GM23338 (cell line): ENCODE measurements at regions not wholly inside any gene's neighbourhood (a gene's known extent, or its start where the extent isn't known, plus 50 kb on each side); places are given as distances from the start of the nearest gene placed in this dataset.

Experiments
- ATAC-seq: fragments of 200-7000 bp; cut with Tn5 transposase; 3 replicates; pipeline ENCODE4 v1.9.1; 2020
- DNase-seq: peaks from one replicate; pipeline ENCODE4 v3.0.0-alpha.2; 2015; ENCODE audit warnings: low spot score
- H2AFZ ChIP-seq: fragments of 200-600 bp; sonication (generic); 2 replicates; pipeline ENCODE4 v1.8.0; 2016; ENCODE audit warnings: antibody characterized with exemption, mild to moderate bottlenecking, moderate library complexity
- H3F3A ChIP-seq: fragments of 200-600 bp; sonication (generic); replicated peaks from 2 replicates; pipeline ENCODE4 v1.8.0; 2017; ENCODE audit warnings: antibody characterized with exemption, mixed run types, low read depth
- H3K27ac ChIP-seq: fragments of 200-600 bp; sonication (generic); 2 replicates; pipeline ENCODE4 v1.6.1; 2016; ENCODE audit warnings: low read depth
- H3K27me3 ChIP-seq: fragments of 200-600 bp; sonication (generic); 2 replicates; pipeline ENCODE4 v1.8.0; 2016; ENCODE audit warnings: mild to moderate bottlenecking, mixed run types, moderate library complexity; ENCODE audit not compliant: insufficient read depth
- H3K36me3 ChIP-seq: fragments of 200-600 bp; sonication (generic); 2 replicates; pipeline ENCODE4 v1.8.0; 2016; ENCODE audit warnings: mild to moderate bottlenecking; ENCODE audit not compliant: insufficient read depth
- H3K4me1 ChIP-seq: fragments of 200-600 bp; sonication (generic); 2 replicates; pipeline ENCODE4 v1.8.0; 2016; ENCODE audit warnings: mild to moderate bottlenecking, moderate library complexity; ENCODE audit not compliant: insufficient read depth
- H3K4me2 ChIP-seq: fragments of 200-600 bp; sonication (generic); 2 replicates; pipeline ENCODE4 v1.7.1; 2017; ENCODE audit warnings: mixed run types
- H3K4me3 ChIP-seq: fragments of 200-600 bp; sonication (generic); 2 replicates; pipeline ENCODE4 v1.6.1; 2016; ENCODE audit warnings: mixed run types
- H3K79me2 ChIP-seq: fragments of 200-600 bp; sonication (generic); replicated peaks from 2 replicates; pipeline ENCODE4 v1.8.0; 2017; ENCODE audit warnings: mild to moderate bottlenecking; ENCODE audit not compliant: insufficient read depth
- H3K9me2 ChIP-seq: fragments of 200-600 bp; sonication (generic); 2 replicates; pipeline ENCODE4 v1.8.0; 2017; ENCODE audit not compliant: insufficient read depth
- H4K20me1 ChIP-seq: fragments of 200-600 bp; sonication (generic); replicated peaks from 2 replicates; pipeline ENCODE4 v1.8.0; 2017; ENCODE audit warnings: mild to moderate bottlenecking; ENCODE audit not compliant: insufficient read depth
- H3K27ac Mint-ChIP-seq: 2 replicates; pipeline ENCODE4 v1.8.0; 2020; ENCODE audit warnings: inconsistent platforms, mild to moderate bottlenecking, moderate library complexity, mixed read lengths
- H3K27me3 Mint-ChIP-seq: 3 replicates; pipeline ENCODE4 v1.8.0; 2022; ENCODE audit warnings: low read depth, mild to moderate bottlenecking, moderate library complexity, mixed read lengths, inconsistent platforms; ENCODE audit not compliant: insufficient read depth, poor library complexity
- H3K36me3 Mint-ChIP-seq: 3 replicates; pipeline ENCODE4 v1.8.0; 2021; ENCODE audit warnings: low read depth, mild to moderate bottlenecking, inconsistent platforms, moderate library complexity, mixed read lengths
- H3K4me1 Mint-ChIP-seq: 3 replicates; pipeline ENCODE4 v1.8.0; 2020; ENCODE audit warnings: mild to moderate bottlenecking, inconsistent platforms, mixed read lengths
- H3K4me3 Mint-ChIP-seq: 3 replicates; pipeline ENCODE4 v1.8.0; 2021; ENCODE audit warnings: moderate library complexity, mild to moderate bottlenecking, inconsistent platforms, mixed read lengths
- H3K9me3 Mint-ChIP-seq: 3 replicates; pipeline ENCODE4 v1.8.0; 2020; ENCODE audit warnings: moderate library complexity, mild to moderate bottlenecking, inconsistent platforms, mixed read lengths
- CREB1 ChIP-seq: fragments of 250-450 bp; sonication (Bioruptor Pico); IDR thresholded peaks from 2 replicates; pipeline ENCODE4 v1.5.0; 2020; ENCODE audit warnings: low read depth, mild to moderate bottlenecking, moderate library complexity
- EZH2 ChIP-seq: fragments of 200-600 bp; sonication (generic); IDR thresholded peaks from one replicate; pipeline ENCODE4 v1.8.0; 2017; ENCODE audit warnings: antibody characterized with exemption, mild to moderate bottlenecking, low read depth; ENCODE audit not compliant: unreplicated experiment
- EZH2phosphoT487 ChIP-seq: fragments of 200-600 bp; sonication (generic); IDR thresholded peaks from one replicate; pipeline ENCODE4 v1.8.1; 2018; ENCODE audit warnings: antibody characterized with exemption; ENCODE audit not compliant: unreplicated experiment
- JUNB ChIP-seq: IDR thresholded peaks from one replicate; pipeline ENCODE4 v1.6.1; 2016; ENCODE audit warnings: antibody characterized with exemption; ENCODE audit not compliant: unreplicated experiment
- NANOG ChIP-seq: IDR thresholded peaks from 2 replicates; pipeline ENCODE4 v1.6.1; 2016; ENCODE audit warnings: antibody characterized with exemption, borderline replicate concordance
- POLR2AphosphoS5 ChIP-seq: IDR thresholded peaks from 2 replicates; pipeline ENCODE4 v1.6.1; 2016; ENCODE audit warnings: antibody characterized with exemption, low read depth
- STAT1 ChIP-seq: IDR thresholded peaks from one replicate; pipeline ENCODE4 v1.6.1; 2016; ENCODE audit warnings: antibody characterized with exemption; ENCODE audit not compliant: unreplicated experiment
- ZNF114 ChIP-seq: fragments of 250-450 bp; sonication (Bioruptor Pico); IDR thresholded peaks from 2 replicates; pipeline ENCODE4 v1.5.0; 2020; ENCODE audit warnings: mild to moderate bottlenecking, moderate library complexity
- ZNF331 ChIP-seq: fragments of 250-450 bp; sonication (Bioruptor Pico); IDR thresholded peaks from 2 replicates; pipeline ENCODE4 v1.5.0; 2020; ENCODE audit warnings: low read depth, mild to moderate bottlenecking, moderate library complexity
- TF ChIP-seq, protein P1 (sequence below): IDR thresholded peaks from 2 replicates; pipeline ENCODE4 v1.6.1; 2016; ENCODE audit warnings: antibody characterized with exemption
- TF ChIP-seq, protein P2 (sequence below): IDR thresholded peaks from one replicate; pipeline ENCODE4 v1.6.1; 2018; ENCODE audit warnings: antibody characterized with exemption; ENCODE audit not compliant: unreplicated experiment
- TF ChIP-seq, protein P3 (sequence below), 2 experiments: fragments of 200-600 bp in 1 of 2; sonication (generic) in 1 of 2; conservative IDR thresholded peaks; 2 replicates each; pipeline versions ENCODE4 v1.5.1 to v1.6.1; 2016 to 2017; ENCODE audit warnings: antibody characterized with exemption in 2 of 2, low read depth in 2 of 2, mild to moderate bottlenecking in 2 of 2, moderate library complexity in 1 of 2
- TF ChIP-seq, protein P4 (sequence below): fragments of 250-450 bp; sonication (Bioruptor Pico); IDR thresholded peaks from 2 replicates; pipeline ENCODE4 v1.5.0; 2020; ENCODE audit warnings: mild to moderate bottlenecking, moderate library complexity

DNA sequence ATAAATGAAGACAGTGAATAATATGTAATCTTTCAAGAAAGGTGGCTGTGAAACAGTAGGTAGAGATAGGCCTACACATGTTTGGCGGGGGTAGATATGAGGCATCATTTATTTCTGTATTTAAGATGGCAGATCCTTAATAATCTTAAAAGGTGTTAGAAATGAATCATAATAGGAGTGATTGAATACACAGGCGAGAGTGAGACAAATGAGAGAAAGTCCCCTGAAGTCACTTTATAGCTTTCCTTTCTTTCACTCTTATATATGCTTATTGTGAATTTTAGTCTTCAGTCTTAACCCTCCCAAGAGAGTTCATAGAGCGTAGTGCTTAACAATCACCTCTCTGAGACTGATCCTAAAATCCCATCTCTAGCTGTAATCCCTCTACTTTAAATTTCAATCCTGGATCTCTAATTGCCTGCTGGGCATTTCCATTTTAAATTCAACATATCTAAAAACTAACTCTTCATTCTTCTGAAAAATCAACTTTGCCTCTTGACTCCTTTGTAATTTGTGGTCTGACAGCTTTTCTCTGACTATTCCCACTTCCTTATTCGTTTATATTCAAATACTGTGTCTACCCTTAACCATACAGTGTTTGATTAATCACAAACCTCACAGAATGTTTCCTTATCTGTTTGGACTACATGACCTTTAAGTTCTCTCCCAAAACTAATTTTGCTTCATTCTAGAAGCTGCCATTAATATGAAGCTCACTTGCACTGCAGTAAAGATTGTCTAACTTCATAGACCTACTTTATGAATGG is 463.7 kb upstream of the FSIP2 start:
- Mint-ChIP-seq H3K9me3 (no peaks in the 10 kb centered on the region; the same call in 1 of the 3 replicates), H3K27ac (no peak overlapping the region), H3K4me3 (no peak overlapping the region), H3K4me1 (peaks cover 8% of the 10 kb centered on the region), H3K27me3 (no peaks in the 10 kb centered on the region), H3K36me3 (no peaks in the 10 kb centered on the region)
- Histone ChIP-seq H3K27ac (no peak overlapping the region), H3K36me3 (no peaks in the 10 kb centered on the region), H3K4me2 (no peak overlapping the region), H4K20me1 (no peaks in the 10 kb centered on the region), H3K27me3 (no peaks in the 10 kb centered on the region), H3K4me1 (no peaks in the 10 kb centered on the region), H3F3A (no peaks in the 10 kb centered on the region), H2AFZ (no peak overlapping the region), H3K9me2 (no peaks in the 10 kb centered on the region), H3K4me3 (no peak overlapping the region), H3K79me2 (no peaks in the 10 kb centered on the region)
- TF ChIP-seq EZH2phosphoT487 (no peak), STAT1 (no peak), ZNF331 (no peak), NANOG (no peak), ZNF114 (no peak), JUNB (no peak), CREB1 (no peak), EZH2 (no peak), POLR2AphosphoS5 (no peak)
- TF ChIP-seq, protein P1, sequence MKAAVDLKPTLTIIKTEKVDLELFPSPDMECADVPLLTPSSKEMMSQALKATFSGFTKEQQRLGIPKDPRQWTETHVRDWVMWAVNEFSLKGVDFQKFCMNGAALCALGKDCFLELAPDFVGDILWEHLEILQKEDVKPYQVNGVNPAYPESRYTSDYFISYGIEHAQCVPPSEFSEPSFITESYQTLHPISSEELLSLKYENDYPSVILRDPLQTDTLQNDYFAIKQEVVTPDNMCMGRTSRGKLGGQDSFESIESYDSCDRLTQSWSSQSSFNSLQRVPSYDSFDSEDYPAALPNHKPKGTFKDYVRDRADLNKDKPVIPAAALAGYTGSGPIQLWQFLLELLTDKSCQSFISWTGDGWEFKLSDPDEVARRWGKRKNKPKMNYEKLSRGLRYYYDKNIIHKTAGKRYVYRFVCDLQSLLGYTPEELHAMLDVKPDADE = no peak
- TF ChIP-seq, protein P2, sequence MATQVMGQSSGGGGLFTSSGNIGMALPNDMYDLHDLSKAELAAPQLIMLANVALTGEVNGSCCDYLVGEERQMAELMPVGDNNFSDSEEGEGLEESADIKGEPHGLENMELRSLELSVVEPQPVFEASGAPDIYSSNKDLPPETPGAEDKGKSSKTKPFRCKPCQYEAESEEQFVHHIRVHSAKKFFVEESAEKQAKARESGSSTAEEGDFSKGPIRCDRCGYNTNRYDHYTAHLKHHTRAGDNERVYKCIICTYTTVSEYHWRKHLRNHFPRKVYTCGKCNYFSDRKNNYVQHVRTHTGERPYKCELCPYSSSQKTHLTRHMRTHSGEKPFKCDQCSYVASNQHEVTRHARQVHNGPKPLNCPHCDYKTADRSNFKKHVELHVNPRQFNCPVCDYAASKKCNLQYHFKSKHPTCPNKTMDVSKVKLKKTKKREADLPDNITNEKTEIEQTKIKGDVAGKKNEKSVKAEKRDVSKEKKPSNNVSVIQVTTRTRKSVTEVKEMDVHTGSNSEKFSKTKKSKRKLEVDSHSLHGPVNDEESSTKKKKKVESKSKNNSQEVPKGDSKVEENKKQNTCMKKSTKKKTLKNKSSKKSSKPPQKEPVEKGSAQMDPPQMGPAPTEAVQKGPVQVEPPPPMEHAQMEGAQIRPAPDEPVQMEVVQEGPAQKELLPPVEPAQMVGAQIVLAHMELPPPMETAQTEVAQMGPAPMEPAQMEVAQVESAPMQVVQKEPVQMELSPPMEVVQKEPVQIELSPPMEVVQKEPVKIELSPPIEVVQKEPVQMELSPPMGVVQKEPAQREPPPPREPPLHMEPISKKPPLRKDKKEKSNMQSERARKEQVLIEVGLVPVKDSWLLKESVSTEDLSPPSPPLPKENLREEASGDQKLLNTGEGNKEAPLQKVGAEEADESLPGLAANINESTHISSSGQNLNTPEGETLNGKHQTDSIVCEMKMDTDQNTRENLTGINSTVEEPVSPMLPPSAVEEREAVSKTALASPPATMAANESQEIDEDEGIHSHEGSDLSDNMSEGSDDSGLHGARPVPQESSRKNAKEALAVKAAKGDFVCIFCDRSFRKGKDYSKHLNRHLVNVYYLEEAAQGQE = no peak
- TF ChIP-seq, protein P3, sequence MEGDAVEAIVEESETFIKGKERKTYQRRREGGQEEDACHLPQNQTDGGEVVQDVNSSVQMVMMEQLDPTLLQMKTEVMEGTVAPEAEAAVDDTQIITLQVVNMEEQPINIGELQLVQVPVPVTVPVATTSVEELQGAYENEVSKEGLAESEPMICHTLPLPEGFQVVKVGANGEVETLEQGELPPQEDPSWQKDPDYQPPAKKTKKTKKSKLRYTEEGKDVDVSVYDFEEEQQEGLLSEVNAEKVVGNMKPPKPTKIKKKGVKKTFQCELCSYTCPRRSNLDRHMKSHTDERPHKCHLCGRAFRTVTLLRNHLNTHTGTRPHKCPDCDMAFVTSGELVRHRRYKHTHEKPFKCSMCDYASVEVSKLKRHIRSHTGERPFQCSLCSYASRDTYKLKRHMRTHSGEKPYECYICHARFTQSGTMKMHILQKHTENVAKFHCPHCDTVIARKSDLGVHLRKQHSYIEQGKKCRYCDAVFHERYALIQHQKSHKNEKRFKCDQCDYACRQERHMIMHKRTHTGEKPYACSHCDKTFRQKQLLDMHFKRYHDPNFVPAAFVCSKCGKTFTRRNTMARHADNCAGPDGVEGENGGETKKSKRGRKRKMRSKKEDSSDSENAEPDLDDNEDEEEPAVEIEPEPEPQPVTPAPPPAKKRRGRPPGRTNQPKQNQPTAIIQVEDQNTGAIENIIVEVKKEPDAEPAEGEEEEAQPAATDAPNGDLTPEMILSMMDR (conservative IDR thresholded peaks at IDR 0.05; ENCODE audit: low read depth in 2 of 2) = no peak
- TF ChIP-seq, protein P4, sequence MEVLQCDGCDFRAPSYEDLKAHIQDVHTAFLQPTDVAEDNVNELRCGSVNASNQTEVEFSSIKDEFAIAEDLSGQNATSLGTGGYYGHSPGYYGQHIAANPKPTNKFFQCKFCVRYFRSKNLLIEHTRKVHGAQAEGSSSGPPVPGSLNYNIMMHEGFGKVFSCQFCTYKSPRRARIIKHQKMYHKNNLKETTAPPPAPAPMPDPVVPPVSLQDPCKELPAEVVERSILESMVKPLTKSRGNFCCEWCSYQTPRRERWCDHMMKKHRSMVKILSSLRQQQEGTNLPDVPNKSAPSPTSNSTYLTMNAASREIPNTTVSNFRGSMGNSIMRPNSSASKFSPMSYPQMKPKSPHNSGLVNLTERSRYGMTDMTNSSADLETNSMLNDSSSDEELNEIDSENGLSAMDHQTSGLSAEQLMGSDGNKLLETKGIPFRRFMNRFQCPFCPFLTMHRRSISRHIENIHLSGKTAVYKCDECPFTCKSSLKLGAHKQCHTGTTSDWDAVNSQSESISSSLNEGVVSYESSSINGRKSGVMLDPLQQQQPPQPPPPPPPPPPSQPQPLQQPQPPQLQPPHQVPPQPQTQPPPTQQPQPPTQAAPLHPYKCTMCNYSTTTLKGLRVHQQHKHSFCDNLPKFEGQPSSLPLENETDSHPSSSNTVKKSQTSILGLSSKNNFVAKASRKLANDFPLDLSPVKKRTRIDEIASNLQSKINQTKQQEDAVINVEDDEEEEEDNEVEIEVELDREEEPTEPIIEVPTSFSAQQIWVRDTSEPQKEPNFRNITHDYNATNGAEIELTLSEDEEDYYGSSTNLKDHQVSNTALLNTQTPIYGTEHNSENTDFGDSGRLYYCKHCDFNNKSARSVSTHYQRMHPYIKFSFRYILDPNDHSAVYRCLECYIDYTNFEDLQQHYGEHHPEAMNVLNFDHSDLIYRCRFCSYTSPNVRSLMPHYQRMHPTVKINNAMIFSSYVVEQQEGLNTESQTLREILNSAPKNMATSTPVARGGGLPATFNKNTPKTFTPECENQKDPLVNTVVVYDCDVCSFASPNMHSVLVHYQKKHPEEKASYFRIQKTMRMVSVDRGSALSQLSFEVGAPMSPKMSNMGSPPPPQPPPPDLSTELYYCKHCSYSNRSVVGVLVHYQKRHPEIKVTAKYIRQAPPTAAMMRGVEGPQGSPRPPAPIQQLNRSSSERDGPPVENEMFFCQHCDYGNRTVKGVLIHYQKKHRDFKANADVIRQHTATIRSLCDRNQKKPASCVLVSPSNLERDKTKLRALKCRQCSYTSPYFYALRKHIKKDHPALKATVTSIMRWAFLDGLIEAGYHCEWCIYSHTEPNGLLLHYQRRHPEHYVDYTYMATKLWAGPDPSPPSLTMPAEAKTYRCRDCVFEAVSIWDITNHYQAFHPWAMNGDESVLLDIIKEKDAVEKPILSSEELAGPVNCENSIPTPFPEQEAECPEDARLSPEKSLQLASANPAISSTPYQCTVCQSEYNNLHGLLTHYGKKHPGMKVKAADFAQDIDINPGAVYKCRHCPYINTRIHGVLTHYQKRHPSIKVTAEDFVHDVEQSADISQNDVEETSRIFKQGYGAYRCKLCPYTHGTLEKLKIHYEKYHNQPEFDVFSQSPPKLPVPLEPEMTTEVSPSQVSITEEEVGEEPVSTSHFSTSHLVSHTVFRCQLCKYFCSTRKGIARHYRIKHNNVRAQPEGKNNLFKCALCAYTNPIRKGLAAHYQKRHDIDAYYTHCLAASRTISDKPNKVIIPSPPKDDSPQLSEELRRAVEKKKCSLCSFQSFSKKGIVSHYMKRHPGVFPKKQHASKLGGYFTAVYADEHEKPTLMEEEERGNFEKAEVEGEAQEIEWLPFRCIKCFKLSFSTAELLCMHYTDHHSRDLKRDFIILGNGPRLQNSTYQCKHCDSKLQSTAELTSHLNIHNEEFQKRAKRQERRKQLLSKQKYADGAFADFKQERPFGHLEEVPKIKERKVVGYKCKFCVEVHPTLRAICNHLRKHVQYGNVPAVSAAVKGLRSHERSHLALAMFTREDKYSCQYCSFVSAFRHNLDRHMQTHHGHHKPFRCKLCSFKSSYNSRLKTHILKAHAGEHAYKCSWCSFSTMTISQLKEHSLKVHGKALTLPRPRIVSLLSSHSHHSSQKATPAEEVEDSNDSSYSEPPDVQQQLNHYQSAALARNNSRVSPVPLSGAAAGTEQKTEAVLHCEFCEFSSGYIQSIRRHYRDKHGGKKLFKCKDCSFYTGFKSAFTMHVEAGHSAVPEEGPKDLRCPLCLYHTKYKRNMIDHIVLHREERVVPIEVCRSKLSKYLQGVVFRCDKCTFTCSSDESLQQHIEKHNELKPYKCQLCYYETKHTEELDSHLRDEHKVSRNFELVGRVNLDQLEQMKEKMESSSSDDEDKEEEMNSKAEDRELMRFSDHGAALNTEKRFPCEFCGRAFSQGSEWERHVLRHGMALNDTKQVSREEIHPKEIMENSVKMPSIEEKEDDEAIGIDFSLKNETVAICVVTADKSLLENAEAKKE = no peak
- ATAC-seq (no peak), DNase-seq (no peak)
